ENCODE measurements at regions not wholly inside any gene's neighbourhood (a gene's known extent, or its start where the extent isn't known, plus 50 kb on each side); places are given as distances from the start of the nearest gene placed in this dataset.
"Not testable (repeated sequence)": the region's sequence is repeated elsewhere in the genome, so short reads cannot be mapped to it uniquely, and the experiment has no call there.

- DNase-seq (ENCODE audit: low read depth, low spot score) = no peak
- in situ Hi-C loops (cut with HindIII; ENCODE audit: low pct_unique_long_range_greater_than_20kb, low sequenced_read_pairs) = no loop called here
Measured at GRCh38 chr6:144955859-144956258, 670.7 kb downstream of the UTRN start.

GRCh38 chr6:144956697-144957096 is 671.6 kb downstream of the UTRN start:
- DNase-seq (ENCODE audit: low read depth, low spot score); in situ Hi-C loops (cut with HindIII; ENCODE audit: low pct_unique_long_range_greater_than_20kb, low sequenced_read_pairs): not testable (repeated sequence)

GRCh38 chr6:144957236-144957937 is 672.3 kb downstream of the UTRN start:
- in situ Hi-C loops (cut with HindIII; ENCODE audit: low pct_unique_long_range_greater_than_20kb, low sequenced_read_pairs) = no loop called here
- DNase-seq (ENCODE audit: low read depth, low spot score) = no peak

DNA sequence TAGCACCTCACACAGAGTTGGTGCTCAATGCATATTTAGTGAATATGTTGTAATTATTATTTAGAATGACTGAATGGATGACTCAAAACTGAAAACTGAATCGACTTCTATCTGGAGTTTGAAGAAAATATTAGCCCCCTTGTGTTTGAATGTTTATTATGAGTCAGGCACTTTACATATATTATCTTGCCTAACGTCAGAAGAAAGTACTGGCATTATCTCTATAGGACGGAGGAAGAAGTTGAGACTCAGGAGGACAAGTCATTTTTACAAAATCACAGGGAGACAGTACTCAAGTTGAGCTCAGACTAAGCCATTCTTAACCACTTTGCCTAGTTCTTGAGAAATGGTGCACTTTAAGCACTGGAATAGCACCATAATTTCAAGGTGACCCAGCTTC is 684.0 kb downstream of the UTRN start:
- in situ Hi-C loops (cut with HindIII; ENCODE audit: low pct_unique_long_range_greater_than_20kb, low sequenced_read_pairs) = no loop called here
- DNase-seq (ENCODE audit: low read depth, low spot score) = no peak

- in situ Hi-C loops (cut with HindIII; ENCODE audit: low pct_unique_long_range_greater_than_20kb, low sequenced_read_pairs) = no loop called here
- DNase-seq (ENCODE audit: low read depth, low spot score) = no peak
Measured at GRCh38 chr6:144969602-144970272, 684.6 kb downstream of the UTRN start.

- DNase-seq (ENCODE audit: low read depth, low spot score); in situ Hi-C loops (cut with HindIII; ENCODE audit: low pct_unique_long_range_greater_than_20kb, low sequenced_read_pairs): not testable (repeated sequence)
Measured at GRCh38 chr6:144977250-144977864, 692.2 kb downstream of the UTRN start.

GRCh38 chr6:144978208-144978607 is 693.1 kb downstream of the UTRN start:
- in situ Hi-C loops (cut with HindIII; ENCODE audit: low pct_unique_long_range_greater_than_20kb, low sequenced_read_pairs) = no loop called here
- DNase-seq (ENCODE audit: low read depth, low spot score) = no peak

- in situ Hi-C loops (cut with HindIII; ENCODE audit: low pct_unique_long_range_greater_than_20kb, low sequenced_read_pairs) = no loop called here
- DNase-seq (ENCODE audit: low read depth, low spot score) = no peak
Measured at GRCh38 chr6:144986271-144986670, 701.1 kb downstream of the UTRN start.

GRCh38 chr6:144989319-144990107 is 704.4 kb downstream of the UTRN start:
- no peak for DNase-seq (ENCODE audit: low read depth, low spot score)
- in situ Hi-C loops (cut with HindIII; ENCODE audit: low pct_unique_long_range_greater_than_20kb, low sequenced_read_pairs) = no loop called here

DNA sequence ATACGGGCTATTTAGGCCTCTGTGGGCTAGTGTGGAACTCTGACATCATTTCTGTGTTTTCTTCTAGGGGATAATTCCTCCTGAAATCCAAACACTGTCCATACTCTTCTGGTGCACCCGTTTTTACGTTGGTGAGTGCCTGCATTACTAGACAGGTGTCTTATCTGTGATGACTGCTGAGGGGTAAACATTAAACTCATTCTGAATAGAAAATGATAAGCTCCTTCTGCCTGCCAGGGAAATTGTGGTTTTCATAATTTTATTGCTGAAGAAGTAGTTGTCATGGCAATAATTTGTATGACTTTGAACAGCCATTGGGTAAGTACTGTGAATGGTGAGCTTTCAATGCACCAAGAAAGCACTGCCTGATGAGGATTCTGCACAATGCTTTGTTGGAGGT is 705.6 kb downstream of the UTRN start:
- DNase-seq (ENCODE audit: low read depth, low spot score) = no peak
- in situ Hi-C loops (cut with HindIII; ENCODE audit: low pct_unique_long_range_greater_than_20kb, low sequenced_read_pairs) = no loop called here

DNA sequence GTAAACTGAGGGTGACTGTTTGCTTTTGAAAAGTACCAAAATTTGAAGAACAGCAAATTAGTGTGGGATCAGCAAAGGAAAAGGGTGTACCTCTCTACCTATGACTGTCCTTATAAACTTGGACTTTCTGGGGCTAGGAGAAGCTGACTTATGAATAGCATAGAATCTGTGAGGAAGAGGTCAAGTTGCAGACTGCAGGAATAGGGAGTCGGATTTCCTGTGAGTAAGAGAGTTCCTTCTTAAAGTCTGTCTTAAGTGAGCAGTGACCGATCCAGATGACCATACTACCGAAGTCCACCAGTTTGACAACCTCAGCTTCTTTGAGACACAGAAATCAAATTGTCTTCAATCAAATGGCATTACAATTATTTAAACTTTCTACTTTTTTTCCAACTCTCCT is 708.7 kb downstream of the UTRN start:
- in situ Hi-C loops (cut with HindIII; ENCODE audit: low pct_unique_long_range_greater_than_20kb, low sequenced_read_pairs) = no loop called here
- no peak for DNase-seq (ENCODE audit: low read depth, low spot score)

- DNase-seq (ENCODE audit: low read depth, low spot score) = no peak
- in situ Hi-C loops (cut with HindIII; ENCODE audit: low pct_unique_long_range_greater_than_20kb, low sequenced_read_pairs) = no loop called here
Measured at GRCh38 chr6:144997996-144998395, 712.9 kb downstream of the UTRN start.

DNA sequence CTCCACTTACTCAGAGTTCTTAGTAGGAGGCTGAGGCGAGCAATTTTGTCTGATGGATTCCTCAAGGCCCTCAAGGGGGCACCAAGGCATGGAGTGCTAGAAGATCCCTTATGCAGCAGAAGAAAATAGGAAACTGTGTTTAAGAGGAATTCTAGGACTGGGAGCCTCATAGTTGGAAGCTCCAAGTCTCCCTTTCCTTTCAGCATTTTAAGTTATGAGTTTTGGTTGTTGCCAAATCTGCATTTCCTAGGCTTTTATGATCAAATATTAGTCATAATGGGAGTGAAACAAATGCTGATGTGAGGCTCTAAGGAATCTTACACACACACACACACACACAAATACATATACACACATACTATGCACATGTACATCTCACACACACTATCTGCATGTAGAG is 714.0 kb downstream of the UTRN start:
- peak; percentile 19 for DNase-seq (ENCODE audit: low read depth, low spot score)
- in situ Hi-C loops (cut with HindIII; ENCODE audit: low pct_unique_long_range_greater_than_20kb, low sequenced_read_pairs) = no loop called here

GRCh38 chr6:145003145-145003544 is 718.0 kb downstream of the UTRN start:
- in situ Hi-C loops (cut with HindIII; ENCODE audit: low pct_unique_long_range_greater_than_20kb, low sequenced_read_pairs) = no loop called here
- no peak for DNase-seq (ENCODE audit: low read depth, low spot score)

DNA sequence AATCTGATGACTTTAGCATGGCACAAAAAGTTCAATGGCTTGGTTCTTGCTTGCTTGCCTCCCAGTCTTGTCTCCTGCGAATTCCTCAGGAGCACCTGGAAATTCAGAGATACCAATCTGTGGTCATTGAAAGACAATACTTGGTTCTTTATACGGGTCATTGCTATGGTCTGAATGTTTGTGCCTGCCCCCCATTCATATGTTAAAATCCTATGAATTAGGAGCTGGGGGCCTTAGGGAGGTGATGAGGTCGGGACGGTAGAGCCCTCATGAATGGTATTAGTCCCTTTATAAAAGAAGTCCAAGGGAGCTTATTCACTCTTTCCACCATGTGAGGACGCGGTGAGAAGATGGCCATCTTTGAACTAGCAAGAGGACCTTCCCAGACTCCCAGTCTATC is 721.8 kb downstream of the UTRN start:
- in situ Hi-C loops (cut with HindIII; ENCODE audit: low pct_unique_long_range_greater_than_20kb, low sequenced_read_pairs) = no loop called here
- no peak for DNase-seq (ENCODE audit: low read depth, low spot score)

DNA sequence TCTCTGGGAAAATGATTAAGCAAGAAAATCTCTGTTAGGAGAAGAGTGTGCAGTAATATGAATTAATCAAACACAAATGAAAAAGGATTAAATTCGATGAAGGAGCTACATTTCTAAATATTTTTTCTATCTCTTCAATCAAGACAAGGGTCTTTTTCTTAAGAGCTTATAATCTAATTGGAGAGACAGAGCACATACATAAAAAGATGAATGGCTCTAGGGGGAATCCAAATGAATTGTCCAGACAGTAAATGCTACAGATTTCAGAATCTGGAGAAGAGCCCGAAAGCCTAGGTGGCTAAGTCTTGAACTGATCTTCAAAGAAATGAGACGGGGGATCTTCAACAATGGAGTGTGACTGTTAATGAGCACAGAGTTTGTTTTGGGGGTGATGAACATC is 723.6 kb downstream of the UTRN start:
- in situ Hi-C loops (cut with HindIII; ENCODE audit: low pct_unique_long_range_greater_than_20kb, low sequenced_read_pairs) = no loop called here

DNA sequence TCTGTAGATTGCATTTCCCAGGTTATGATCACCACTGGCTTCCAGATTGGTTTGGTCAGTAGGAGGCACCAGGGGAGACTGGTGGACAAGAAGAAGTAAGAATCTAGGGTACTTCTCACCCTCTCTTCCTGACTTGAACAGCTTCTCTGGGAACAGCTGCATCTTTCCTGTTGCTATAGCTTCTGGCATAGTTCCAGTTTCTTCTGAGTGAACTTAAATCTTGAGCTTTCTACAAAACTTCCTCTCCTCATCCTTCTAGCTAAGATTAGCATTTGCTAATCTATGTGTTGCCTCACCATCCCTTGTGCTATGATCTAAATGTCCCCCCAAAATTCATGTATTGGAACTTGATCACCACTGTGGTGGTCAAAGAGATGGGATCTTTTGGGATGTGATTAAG is 724.6 kb downstream of the UTRN start:
- no peak for DNase-seq (ENCODE audit: low read depth, low spot score)
- in situ Hi-C loops (cut with HindIII; ENCODE audit: low pct_unique_long_range_greater_than_20kb, low sequenced_read_pairs) = no loop called here

More for the DNA sequence above, 723.6 kb downstream of the UTRN start:
- DNase-seq (ENCODE audit: low read depth, low spot score) = no peak

GRCh38 chr6:145012039-145012662 is 723.2 kb downstream of the EPM2A start:
- in situ Hi-C loops (cut with HindIII; ENCODE audit: low pct_unique_long_range_greater_than_20kb, low sequenced_read_pairs) = no loop called here
- no peak for DNase-seq (ENCODE audit: low read depth, low spot score)
